ENCODE measurements at regions not wholly inside any gene's neighbourhood (a gene's known extent, or its start where the extent isn't known, plus 50 kb on each side); places are given as distances from the start of the nearest gene placed in this dataset.
"Not testable (repeated sequence)": the region's sequence is repeated elsewhere in the genome, so short reads cannot be mapped to it uniquely, and the experiment has no call there.

- no peak for FAIRE-seq
Observed at GRCh38 chr3:22401499-22401898, 650.5 kb upstream of the ZNF385D start.

DNA sequence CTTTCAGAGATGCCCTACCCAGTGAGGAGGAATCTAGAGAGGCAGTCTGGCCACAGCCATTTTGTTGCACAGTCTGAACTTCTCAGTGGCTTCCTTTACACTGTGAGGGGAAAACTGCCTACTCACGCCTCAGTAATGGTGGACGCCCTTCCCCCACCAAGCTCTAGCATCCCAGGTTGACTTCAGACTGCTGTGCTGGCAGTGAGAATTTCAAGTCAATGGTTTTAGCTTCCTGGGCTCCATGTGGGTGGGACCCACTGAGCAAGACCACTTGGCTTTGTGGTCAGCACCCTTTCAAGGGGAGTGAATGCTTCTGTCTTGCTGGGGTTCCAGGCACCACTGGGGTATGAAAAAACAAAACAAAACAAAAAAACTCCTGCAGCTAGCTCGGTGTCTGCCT, 663.2 kb upstream of the ZNF385D start:
- no peak for FAIRE-seq

- FAIRE-seq = not testable (repeated sequence)
Observed at GRCh38 chr3:22416838-22417446, 665.9 kb upstream of the ZNF385D start.

GRCh38 chr3:22419261-22419660, 668.3 kb upstream of the ZNF385D start:
- FAIRE-seq = no peak

- no peak for FAIRE-seq
Observed at GRCh38 chr3:22421589-22421988, 670.6 kb upstream of the ZNF385D start.

GRCh38 chr3:22431334-22431733, 680.3 kb upstream of the ZNF385D start:
- FAIRE-seq = no peak

DNA sequence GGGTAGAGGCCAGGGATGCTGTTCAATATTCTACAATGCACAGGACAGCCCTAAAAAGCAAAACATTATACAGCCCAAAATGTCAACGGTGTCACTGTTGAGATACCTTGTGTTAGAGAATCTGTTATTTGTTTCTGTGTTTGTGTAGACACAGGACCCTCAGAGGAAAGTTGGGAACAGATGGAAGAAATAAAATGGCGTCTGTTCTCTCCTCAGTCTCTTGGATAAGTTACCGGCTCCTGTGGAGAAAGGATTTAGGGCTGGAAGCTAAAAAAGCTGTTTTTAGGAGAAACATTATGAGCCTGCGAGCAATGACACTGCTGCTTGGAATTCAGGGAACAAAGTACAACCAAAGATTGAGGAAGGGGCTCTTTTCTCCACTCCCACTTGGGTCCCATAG, 688.6 kb upstream of the ZNF385D start:
- no peak for FAIRE-seq

- FAIRE-seq = no peak
Observed at GRCh38 chr3:22441711-22442110, 690.7 kb upstream of the ZNF385D start.

- FAIRE-seq = no peak
Observed at GRCh38 chr3:22443571-22444233, 692.7 kb upstream of the ZNF385D start.

DNA sequence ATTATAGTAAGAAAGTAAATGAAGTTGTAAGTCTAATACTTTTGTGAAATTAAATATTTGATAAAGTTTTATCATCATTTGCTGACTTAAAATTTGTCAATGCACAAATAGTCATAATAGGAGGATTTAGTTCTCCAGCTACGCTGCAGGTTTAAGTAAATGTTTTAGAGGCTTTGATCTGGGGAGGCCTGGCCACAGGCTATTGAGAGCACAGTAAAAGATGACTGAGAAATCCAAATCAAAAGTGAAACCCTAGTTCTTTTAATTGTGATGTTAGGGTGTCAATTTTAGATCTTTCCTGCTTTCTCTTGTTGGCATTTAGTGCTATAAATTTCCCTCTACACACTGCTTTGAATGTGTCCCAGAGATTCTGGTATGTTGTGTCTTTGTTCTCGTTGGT, 694.3 kb upstream of the ZNF385D start:
- not testable (repeated sequence) for FAIRE-seq

- no peak for FAIRE-seq
Observed at GRCh38 chr3:22450786-22451400, 699.9 kb upstream of the ZNF385D start.

DNA sequence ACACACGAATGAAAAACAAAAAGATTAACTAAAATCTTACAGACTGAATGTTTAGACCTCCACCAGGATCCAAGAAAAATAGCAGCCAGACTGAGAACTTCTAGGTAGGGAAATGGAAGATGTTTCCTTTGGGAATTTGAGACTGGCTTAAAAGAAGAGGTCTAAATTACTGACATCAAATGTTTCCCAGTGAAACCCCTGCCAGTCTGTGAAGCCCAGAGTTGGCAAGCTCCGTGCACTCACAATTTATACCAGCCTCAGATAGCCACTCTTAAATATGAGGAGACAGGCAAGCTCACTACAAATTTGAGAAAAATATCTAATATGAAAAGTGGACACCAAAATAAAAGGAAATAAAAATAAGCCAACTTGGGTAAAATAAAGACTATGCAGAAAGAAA, 700.5 kb upstream of the ZNF385D start:
- no peak for FAIRE-seq

DNA sequence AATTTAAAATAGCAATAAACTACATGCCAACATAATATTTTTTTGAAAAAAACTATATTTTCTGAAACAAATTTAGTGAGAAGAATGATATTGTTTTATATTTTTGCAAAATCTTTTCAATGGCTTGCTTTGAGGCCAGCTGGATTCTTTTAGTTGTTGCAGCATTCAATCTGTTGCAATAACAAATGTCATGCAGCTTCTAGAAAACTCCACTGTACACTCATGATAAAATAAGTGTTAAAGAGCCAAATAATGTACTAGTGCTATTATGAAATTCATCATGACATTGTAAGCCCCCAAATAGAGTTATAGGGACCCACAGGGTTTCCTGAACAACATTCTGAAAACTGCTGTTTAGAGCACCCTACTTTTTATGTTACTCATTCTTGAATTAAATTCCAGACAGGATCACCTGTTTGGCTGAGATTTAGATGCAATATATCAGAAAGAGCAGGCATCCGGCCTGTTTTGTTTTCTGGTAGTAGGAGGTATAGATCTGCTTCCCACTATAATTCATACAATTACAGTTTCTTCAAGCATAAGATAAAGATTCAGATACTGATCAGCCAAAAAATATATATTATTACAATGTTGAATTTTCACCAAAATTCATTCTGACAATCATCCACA, 703.0 kb upstream of the ZNF385D start:
- FAIRE-seq = no peak

DNA sequence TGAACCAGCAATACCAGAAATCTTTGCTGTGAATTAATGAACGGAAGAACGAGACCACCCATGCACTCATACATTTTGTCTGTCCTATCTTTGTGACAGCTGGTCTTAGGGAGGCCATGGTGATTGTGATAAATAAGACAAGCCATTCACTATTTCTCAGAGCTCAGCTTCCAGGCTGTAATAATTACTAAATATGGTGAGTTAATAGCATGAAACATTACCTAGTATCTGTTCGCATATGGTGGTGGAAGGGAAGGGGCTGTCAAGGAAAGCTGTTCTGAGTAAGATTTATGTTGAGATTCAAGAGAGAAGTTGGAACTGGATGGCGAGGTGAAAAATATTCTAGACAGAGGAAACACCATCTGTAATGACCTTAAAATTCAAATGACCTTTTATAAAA, 719.0 kb upstream of the ZNF385D start:
- FAIRE-seq = no peak

DNA sequence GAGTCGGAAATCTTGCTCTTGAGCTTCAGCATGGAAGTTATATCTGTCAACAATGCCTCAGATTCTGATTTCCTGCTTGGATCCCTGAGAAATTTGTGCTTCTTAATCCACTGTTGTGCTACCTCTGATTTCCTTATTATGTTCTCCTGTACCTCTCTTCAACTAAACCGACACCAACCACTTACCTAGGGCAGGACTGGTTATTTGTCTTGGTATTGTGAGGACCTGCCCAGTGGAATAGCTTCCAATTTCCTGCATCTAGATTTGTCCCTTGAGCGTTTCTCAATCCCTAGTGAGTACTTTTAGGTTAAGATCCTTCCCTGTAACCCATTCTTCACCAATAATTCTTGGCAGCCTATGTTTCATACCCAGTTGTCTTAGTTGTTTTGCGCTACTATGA, 720.5 kb upstream of the ZNF385D start:
- FAIRE-seq = no peak

- no peak for FAIRE-seq
Observed at GRCh38 chr3:22474706-22475445, 723.9 kb upstream of the ZNF385D start.

- no peak for FAIRE-seq
Observed at GRCh38 chr3:22475665-22476240, 724.7 kb upstream of the ZNF385D start.

DNA sequence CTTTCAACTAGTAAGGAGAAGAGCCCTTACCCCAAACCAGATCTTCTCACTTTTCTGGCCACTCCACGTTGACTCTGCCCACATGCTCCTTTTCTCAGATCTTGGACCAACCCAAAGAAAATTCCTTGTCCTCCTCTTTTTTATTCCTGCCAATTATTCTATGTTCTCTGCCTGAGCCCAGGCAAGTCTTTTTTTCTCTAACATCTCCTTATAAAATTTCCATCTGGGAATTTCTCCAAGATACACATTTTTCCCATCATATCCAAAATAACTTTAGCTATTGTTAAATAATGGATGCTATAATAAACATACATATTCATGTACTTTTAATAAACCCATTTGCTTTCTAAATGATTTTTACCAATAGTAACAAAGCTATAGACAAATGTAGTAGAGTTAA, 726.0 kb upstream of the ZNF385D start:
- FAIRE-seq = no peak

GRCh38 chr3:22485954-22486353, 717.2 kb upstream of the UBE2E2 start:
- FAIRE-seq = no peak

DNA sequence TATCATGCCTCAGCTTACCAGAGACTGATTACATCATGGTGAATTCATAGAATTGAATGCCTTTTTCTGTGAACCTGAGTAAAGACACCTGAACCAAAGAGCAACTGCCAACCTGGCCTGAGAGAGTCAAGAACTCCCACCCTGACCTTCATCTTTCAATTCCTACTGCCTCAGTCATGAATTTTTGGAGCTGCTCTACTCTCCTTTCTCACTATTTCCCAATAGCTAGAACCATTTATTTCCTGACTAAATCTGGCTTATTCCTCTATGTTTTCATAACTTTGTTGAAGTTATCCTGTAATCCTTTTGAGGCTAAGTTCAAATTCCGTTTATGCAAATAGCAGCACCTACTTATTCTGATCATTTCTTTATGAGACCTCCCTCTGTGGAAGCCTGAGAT, 712.4 kb upstream of the UBE2E2 start:
- no peak for FAIRE-seq

DNA sequence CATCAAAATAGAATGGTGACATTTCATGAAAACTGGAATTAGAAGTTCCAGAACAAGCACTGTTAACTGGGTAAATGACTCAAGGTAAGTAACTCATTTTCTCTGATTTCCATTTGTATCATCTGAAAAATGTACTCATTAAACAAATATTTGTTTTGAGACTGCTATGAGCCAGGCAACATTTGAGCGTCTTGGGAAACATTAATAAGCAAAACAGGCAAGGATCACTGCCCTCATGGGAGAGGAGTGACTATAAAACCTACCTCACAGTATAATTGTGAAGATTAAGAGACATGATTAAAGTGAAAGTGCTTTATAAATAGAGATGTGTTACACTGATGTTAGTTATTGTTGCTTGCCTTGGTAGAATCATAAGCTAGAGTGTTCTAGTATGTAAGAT, 711.8 kb upstream of the UBE2E2 start:
- no peak for FAIRE-seq

DNA sequence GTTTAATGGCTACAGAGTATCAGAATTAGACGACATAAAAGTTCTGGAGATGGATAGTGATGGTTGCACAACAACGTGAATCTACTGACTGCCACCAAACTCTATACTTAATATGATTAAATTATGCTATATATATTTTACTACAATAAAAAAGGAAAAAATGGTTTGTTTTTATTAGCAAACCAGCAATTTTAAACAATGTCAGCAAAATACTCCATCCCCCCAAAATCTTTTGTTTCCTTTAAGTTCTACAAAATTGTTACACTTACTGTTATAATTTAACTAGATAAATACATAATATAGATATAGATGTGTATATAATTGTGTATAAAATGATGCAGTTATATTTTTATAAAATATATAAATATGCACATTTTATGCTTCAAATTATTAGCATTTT, 710.8 kb upstream of the UBE2E2 start:
- FAIRE-seq = no peak

GRCh38 chr3:22495241-22495640, 707.9 kb upstream of the UBE2E2 start:
- FAIRE-seq = no peak
